NCI-H2227 (cell line): ENCODE measurements at regions not wholly inside any gene's neighbourhood (a gene's known extent, or its start where the extent isn't known, plus 50 kb on each side); places are given as distances from the start of the nearest gene placed in this dataset.
A peak's percentile ranks its signal among the peaks of the same experiment; 100 is the strongest.

Experiments
- DNase-seq: peaks from one replicate; lab custom pipeline; 2025; ENCODE audit not compliant: unreplicated experiment; lab: John Stamatoyannopoulos, UW

GRCh38 chr6:18667612-18668011 is 280.5 kb downstream of the RNF144B start:
- DNase-seq = no peak

- DNase-seq = no peak
Observed at GRCh38 chr6:18668994-18669393, 281.8 kb downstream of the RNF144B start.

- no peak for DNase-seq
Observed at GRCh38 chr6:18672852-18673251, 285.7 kb downstream of the RNF144B start.

DNA sequence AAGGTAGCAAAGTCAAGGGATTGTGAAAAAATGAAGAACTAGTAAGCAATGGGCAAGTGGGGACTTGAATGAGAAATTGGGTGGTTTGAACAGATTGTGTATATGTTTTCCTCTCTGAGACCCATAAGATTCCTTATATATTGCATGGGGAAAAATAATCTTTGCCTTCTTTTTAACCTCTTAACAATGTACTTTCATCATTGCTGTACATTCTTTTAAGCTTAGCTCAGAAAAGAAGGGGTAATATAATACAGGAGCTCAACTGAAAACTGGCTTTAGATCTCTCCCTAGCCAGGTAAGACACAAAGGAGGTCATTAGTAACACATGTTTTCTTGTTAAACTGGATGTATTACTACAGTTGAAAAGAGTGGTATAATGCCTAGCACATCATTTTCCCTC is 287.2 kb downstream of the RNF144B start:
- DNase-seq = no peak

DNA sequence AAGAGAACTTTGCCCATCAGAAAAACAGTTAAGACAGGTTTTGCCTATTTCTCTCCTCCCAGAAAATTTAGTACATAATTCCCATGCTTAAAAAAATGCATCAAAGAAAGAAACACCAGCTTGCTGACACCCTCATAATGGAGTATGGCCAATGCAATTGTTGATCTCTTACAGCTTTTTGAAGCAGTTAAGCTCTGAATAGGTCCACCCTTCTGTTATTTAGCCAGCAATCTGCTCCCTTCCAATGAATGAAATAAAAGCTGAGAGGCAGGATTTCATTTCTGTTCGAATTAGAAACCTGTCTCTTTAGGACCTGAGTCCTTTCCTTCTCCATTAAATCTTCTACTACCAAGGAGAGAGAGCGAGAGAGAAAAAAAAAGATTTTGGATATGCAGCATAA is 288.7 kb downstream of the RNF144B start:
- DNase-seq = no peak

GRCh38 chr6:18676548-18676947 is 289.4 kb downstream of the RNF144B start:
- no peak for DNase-seq

- no peak for DNase-seq
Observed at GRCh38 chr6:18680842-18681241, 293.7 kb downstream of the RNF144B start.

- DNase-seq = no peak
Observed at GRCh38 chr6:18681832-18682503, 294.8 kb downstream of the RNF144B start.

GRCh38 chr6:18684343-18684742 is 297.2 kb downstream of the RNF144B start:
- DNase-seq = no peak

- DNase-seq = no peak
Observed at GRCh38 chr6:18692929-18693685, 306.0 kb downstream of the RNF144B start.

DNA sequence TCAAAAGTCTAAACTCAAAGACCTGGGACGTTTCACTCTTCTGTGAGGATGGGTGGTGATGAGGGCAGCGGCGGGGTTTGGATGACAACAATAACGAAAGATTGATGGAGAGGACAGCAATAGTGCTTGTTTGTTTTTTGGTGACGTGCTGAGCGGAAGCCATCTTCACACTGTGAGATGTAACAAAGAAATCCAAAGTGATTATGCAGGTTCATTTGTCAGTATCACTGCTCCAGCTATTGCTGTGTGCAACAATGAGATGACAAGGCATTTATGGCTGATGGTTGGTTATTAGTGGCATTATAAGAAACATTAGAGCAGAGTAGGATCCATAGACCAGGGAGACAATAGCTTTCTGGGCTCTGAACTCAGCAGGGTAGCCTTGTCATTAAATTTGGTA is 306.7 kb downstream of the RNF144B start:
- DNase-seq = peak; percentile 20

- no peak for DNase-seq
Observed at GRCh38 chr6:18703546-18703945, 316.4 kb downstream of the RNF144B start.

GRCh38 chr6:18707714-18708439 is 320.7 kb downstream of the RNF144B start:
- no peak for DNase-seq

DNA sequence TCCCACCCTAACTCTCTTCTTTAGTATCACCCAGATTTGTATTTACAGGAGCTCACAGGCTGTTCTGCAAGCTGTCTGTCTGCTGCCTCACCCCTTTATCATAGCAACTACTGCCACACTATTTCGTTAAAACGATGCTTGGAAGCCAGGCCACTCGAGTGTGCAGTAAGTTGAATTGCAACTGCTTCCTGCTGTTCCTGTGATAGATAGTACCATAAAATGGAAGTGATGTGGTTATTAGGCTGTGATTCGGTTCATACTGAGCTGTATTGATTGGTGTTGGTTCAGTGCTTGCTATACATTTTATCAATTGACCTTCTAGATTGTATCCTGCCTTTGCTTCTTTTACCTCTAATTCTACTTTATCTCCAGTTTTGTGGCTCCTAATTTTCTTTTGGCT is 325.4 kb downstream of the RNF144B start:
- no peak for DNase-seq

GRCh38 chr6:18720075-18720474 is 332.9 kb downstream of the RNF144B start:
- no peak for DNase-seq

- no peak for DNase-seq
Observed at GRCh38 chr6:18724056-18724455, 336.9 kb downstream of the RNF144B start.

- DNase-seq = no peak
Observed at GRCh38 chr6:18725449-18725848, 338.3 kb downstream of the RNF144B start.

GRCh38 chr6:18733921-18734550 is 346.9 kb downstream of the RNF144B start:
- DNase-seq = no peak

DNA sequence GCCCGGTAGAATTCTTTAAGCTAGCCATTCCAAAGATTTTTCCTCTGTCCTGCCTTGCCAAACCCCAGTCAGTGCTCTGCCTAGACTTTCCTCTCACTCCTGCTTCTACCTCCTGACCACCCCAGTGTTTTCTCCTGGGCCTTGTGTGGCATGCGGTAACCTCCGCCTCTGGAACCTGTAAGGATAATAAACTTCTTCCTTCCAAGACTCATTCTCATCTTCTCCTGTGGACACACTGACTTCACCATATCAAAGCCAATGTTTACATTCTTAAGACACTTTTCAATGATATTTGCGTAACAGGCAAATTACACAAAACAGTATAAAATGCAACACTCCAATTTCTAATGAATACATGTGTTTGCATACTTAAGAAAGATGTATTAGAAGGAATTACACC is 354.6 kb downstream of the RNF144B start:
- no peak for DNase-seq

GRCh38 chr6:18742406-18742805 is 355.3 kb downstream of the RNF144B start:
- DNase-seq = no peak

DNA sequence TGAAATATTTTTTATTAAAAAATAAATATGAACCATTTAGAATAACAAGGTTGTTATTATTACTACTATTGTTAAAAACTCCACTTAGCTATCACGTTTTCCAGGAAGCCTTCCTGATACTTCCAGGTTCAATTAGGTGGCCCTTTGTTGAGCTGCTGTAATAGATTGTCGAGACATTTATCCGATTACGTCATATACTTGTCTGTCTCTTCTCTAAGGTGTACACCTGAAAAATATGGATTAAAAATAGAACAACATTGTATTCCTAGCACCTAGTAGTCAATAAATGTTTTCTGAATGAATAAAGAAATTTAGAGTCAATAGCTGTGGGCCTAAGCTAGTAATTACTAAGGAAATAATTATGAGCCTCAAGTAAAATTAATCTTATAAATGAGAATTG is 359.6 kb downstream of the RNF144B start:
- no peak for DNase-seq

DNA sequence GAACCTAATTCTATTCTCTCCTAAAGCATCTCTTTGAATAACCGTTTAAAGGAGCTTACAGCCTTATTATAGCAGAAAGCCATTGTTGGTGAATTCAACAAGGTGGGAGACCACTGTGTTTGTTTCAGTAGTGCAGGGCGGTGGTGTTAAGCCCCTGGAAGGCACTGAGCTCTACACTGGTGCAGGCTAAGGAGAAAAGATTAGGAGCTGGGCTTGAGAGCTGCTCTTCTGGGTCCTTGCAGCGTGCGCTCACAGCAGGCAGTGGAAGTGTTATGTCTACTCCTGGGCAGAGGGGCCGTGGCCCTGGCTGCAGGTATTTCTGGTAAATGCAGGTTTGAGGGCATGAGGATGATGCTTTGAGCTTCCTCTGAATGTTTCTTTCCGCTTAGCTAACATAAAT is 361.2 kb downstream of the RNF144B start:
- DNase-seq = no peak
